ENCODE measurements at regions not wholly inside any gene's neighbourhood (a gene's known extent, or its start where the extent isn't known, plus 50 kb on each side); places are given as distances from the start of the nearest gene placed in this dataset.

DNA sequence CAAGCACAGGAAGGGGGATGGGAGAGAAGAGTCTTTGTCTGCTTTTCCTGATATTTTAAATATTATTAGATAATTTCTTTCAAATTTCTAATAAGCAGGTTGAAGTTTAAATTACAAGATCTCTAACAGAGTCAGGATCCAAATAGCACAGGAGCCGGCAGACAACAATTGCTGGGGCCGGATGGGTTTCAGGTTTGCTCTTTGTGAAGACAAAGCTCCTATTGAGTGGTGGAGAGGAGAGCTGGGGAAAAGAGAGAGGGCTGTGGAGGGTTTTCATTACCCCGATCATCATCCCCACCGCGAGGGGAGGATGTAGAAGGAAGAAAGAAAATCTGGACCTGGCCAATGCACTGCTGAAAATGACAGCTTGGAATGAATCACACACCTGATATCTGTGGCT is 197.3 kb downstream of the SOX9 start:
- H3K36me3 ChIP-seq (ENCODE audit: control insufficient read depth, insufficient read depth, low read length) = no peaks in the 10 kb centered on the region
- no peak overlapping the region for H3K4me3 ChIP-seq (replicated peaks; ENCODE audit: low read depth, low read length)
- no peaks in the 10 kb centered on the region for H3K27me3 ChIP-seq (replicated peaks; ENCODE audit: control insufficient read depth, insufficient read depth, low read length)
- DNase-seq (ENCODE audit: extremely low read depth, insufficient read length) = no peak
- TF ChIP-seq CTCF (IDR thresholded peaks at IDR 0.05; ENCODE audit: insufficient read depth, low read length, poor library complexity, severe bottlenecking) = no peak

GRCh38 chr17:72321896-72322295 is 201.1 kb downstream of the SOX9 start:
- DNase-seq (ENCODE audit: extremely low read depth, insufficient read length) = no peak
- H3K4me3 ChIP-seq (replicated peaks; ENCODE audit: low read depth, low read length) = no peak overlapping the region
- TF ChIP-seq CTCF (IDR thresholded peaks at IDR 0.05; ENCODE audit: insufficient read depth, low read length, poor library complexity, severe bottlenecking) = no peak
- no peaks in the 10 kb centered on the region for H3K27me3 ChIP-seq (replicated peaks; ENCODE audit: control insufficient read depth, insufficient read depth, low read length)
- no peaks in the 10 kb centered on the region for H3K36me3 ChIP-seq (ENCODE audit: control insufficient read depth, insufficient read depth, low read length)

- peak; percentile 44 for DNase-seq (ENCODE audit: extremely low read depth, insufficient read length)
- Histone ChIP-seq H3K27me3 (replicated peaks; ENCODE audit: control insufficient read depth, insufficient read depth, low read length) (no peaks in the 10 kb centered on the region), H3K36me3 (ENCODE audit: control insufficient read depth, insufficient read depth, low read length) (no peaks in the 10 kb centered on the region), H3K4me3 (replicated peaks; ENCODE audit: low read depth, low read length) (no peak overlapping the region)
- TF ChIP-seq CTCF (IDR thresholded peaks at IDR 0.05; ENCODE audit: insufficient read depth, low read length, poor library complexity, severe bottlenecking) = no peak
Measured at GRCh38 chr17:72332367-72332766, 211.5 kb downstream of the SOX9 start.

DNA sequence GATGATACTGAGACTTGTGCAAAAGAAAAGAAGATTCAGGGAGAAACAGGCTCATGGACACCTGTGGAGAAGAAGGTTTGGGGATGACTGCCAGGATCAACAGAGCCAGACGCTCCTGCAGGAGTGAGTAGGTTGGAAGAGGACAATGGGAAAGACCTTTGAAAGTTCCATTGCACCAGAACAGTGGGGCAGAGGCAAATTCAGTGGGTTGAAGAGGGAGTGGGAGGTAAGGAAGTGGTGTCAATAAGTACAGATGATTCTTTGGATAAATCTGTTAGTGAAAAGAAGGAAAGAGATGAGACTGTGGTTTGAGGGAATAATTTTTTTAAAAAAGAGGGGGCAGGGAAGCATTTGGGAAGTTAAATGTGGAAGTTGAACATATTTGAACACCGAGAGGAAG is 212.8 kb downstream of the SOX9 start:
- Histone ChIP-seq H3K4me3 (replicated peaks; ENCODE audit: low read depth, low read length) (no peak overlapping the region), H3K36me3 (ENCODE audit: control insufficient read depth, insufficient read depth, low read length) (no peaks in the 10 kb centered on the region), H3K27me3 (replicated peaks; ENCODE audit: control insufficient read depth, insufficient read depth, low read length) (no peaks in the 10 kb centered on the region)
- DNase-seq (ENCODE audit: extremely low read depth, insufficient read length) = no peak
- no peak for TF ChIP-seq CTCF (IDR thresholded peaks at IDR 0.05; ENCODE audit: insufficient read depth, low read length, poor library complexity, severe bottlenecking)

DNA sequence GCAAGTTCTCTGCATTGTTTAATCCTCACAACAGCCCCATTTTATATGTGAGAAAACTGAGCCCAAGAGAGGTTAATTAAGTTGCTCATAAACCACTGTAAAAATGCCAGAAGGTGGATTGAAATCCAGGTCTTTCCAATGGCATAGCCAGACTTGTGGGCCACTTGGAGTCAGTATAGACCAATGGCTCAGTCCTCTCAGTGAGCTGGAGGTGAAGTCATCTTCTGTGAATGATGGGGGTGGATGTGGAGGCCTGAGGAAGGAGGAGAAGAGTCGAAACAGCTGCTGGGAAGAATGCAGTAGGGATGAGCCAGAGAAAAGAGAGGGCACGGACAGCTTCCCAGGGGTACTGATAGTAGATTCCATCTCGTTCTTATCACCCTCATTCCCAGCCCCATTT is 213.4 kb downstream of the SOX9 start:
- no peak for TF ChIP-seq CTCF (IDR thresholded peaks at IDR 0.05; ENCODE audit: insufficient read depth, low read length, poor library complexity, severe bottlenecking)
- no peaks in the 10 kb centered on the region for H3K36me3 ChIP-seq (ENCODE audit: control insufficient read depth, insufficient read depth, low read length)
- no peak for DNase-seq (ENCODE audit: extremely low read depth, insufficient read length)
- H3K4me3 ChIP-seq (replicated peaks; ENCODE audit: low read depth, low read length) = no peak overlapping the region
- H3K27me3 ChIP-seq (replicated peaks; ENCODE audit: control insufficient read depth, insufficient read depth, low read length) = no peaks in the 10 kb centered on the region

Measured in GM06990 (cell line).